ENCODE measurements at regions not wholly inside any gene's neighbourhood (a gene's known extent, or its start where the extent isn't known, plus 50 kb on each side); places are given as distances from the start of the nearest gene placed in this dataset.

- TF ChIP-seq USF2 (IDR thresholded peaks at IDR 0.05; ENCODE audit: low read length): no peak
- TF ChIP-seq CTCF (IDR thresholded peaks at IDR 0.05; ENCODE audit: control extremely low read depth in 1 of 3, insufficient read depth in 1 of 3, low read depth in 1 of 3, low read length in 3 of 3): no peak
- no peak for TF ChIP-seq EP300 (IDR thresholded peaks at IDR 0.05; ENCODE audit: borderline replicate concordance in 1 of 2, low read depth in 2 of 2, low read length in 2 of 2)
Measured at GRCh38 chr7:52006674-52007073, 690.1 kb upstream of the COBL start.

All from H1 (cell line).